Osteoblast (primary cell): ENCODE measurements at regions not wholly inside any gene's neighbourhood (a gene's known extent, or its start where the extent isn't known, plus 50 kb on each side); places are given as distances from the start of the nearest gene placed in this dataset.

Experiments used
- DNase-seq: peaks from one replicate; pipeline ENCODE4 v3.0.0; 2011; ENCODE audit warnings: low spot score, mixed read lengths; ENCODE audit not compliant: insufficient read length; ENCODE audit errors: missing footprints
- H2AFZ ChIP-seq: 2 replicates; pipeline ENCODE4 v1.6.0; 2011; ENCODE audit warnings: mild to moderate bottlenecking, low read length
- H3K27ac ChIP-seq: 2 replicates; pipeline ENCODE4 v1.5.1; 2011; ENCODE audit warnings: mild to moderate bottlenecking, low read depth, low read length, moderate library complexity
- H3K27me3 ChIP-seq: 2 replicates; pipeline ENCODE4 v1.6.0; 2012; ENCODE audit warnings: mild to moderate bottlenecking, control low read depth, inconsistent platforms, low read length, moderate library complexity; ENCODE audit not compliant: insufficient read depth
- H3K36me3 ChIP-seq: 2 replicates; pipeline ENCODE4 v1.5.1; 2011; ENCODE audit warnings: mild to moderate bottlenecking, low read length, control low read depth, moderate library complexity; ENCODE audit not compliant: insufficient read depth
- H3K4me1 ChIP-seq: 2 replicates; pipeline ENCODE4 v1.5.1; 2011; ENCODE audit warnings: mild to moderate bottlenecking, low read length, control low read depth, moderate library complexity; ENCODE audit not compliant: insufficient read depth
- H3K4me2 ChIP-seq: 2 replicates; pipeline ENCODE4 v1.6.0; 2011; ENCODE audit warnings: mild to moderate bottlenecking, low read length; ENCODE audit not compliant: insufficient read depth
- H3K4me3 ChIP-seq: fragments of 200-600 bp; sonication (generic); 3 replicates; pipeline ENCODE4 v1.5.1; 2012; ENCODE audit warnings: mild to moderate bottlenecking, low read length, inconsistent platforms; ENCODE audit not compliant: insufficient read depth
- H3K79me2 ChIP-seq: 2 replicates; pipeline ENCODE4 v1.6.0; 2012; ENCODE audit warnings: mild to moderate bottlenecking, low read length, control low read depth, inconsistent platforms; ENCODE audit not compliant: insufficient read depth
- H3K9me3 ChIP-seq: 2 replicates; pipeline ENCODE4 v1.5.1; 2011; ENCODE audit warnings: low read depth, low read length, control low read depth
- H4K20me1 ChIP-seq: 2 replicates; pipeline ENCODE4 v1.6.0; 2012; ENCODE audit warnings: mild to moderate bottlenecking, low read length, control low read depth; ENCODE audit not compliant: insufficient read depth
- CTCF ChIP-seq: IDR thresholded peaks from 2 replicates; pipeline ENCODE4 v1.5.1; 2011; ENCODE audit warnings: mild to moderate bottlenecking, low read depth, low read length, moderate library complexity; ENCODE audit errors: extremely low read depth

- H2AFZ ChIP-seq, result no peak overlapping the region
- peaks cover 8% of the 10 kb centered on the region for H3K4me1 ChIP-seq
- no peaks in the 10 kb centered on the region for H3K36me3 ChIP-seq
- no peak for DNase-seq
- no peaks in the 10 kb centered on the region for H3K79me2 ChIP-seq
- no peak overlapping the region for H3K4me3 ChIP-seq
- H3K9me3 ChIP-seq, result no peaks in the 10 kb centered on the region
- TF ChIP-seq CTCF, result no peak
- H3K27ac ChIP-seq, result no peak overlapping the region
- no peaks in the 10 kb centered on the region for H4K20me1 ChIP-seq
- no peaks in the 10 kb centered on the region for H3K27me3 ChIP-seq
- no peak overlapping the region for H3K4me2 ChIP-seq
These were observed 122.8 kb upstream of the SH3BP4 start for GRCh38 chr2:234829074-234829455.

- Histone ChIP-seq H3K36me3 (no peaks in the 10 kb centered on the region), H3K9me3 (no peaks in the 10 kb centered on the region), H2AFZ (no peak overlapping the region), H4K20me1 (no peaks in the 10 kb centered on the region), H3K4me2 (no peak overlapping the region), H3K4me3 (no peak overlapping the region), H3K79me2 (no peaks in the 10 kb centered on the region), H3K27ac (no peak overlapping the region), H3K27me3 (no peaks in the 10 kb centered on the region), H3K4me1 (peaks cover 13% of the 10 kb centered on the region)
- TF ChIP-seq CTCF, result no peak
- no peak for DNase-seq
These were observed 123.3 kb upstream of the SH3BP4 start for GRCh38 chr2:234828382-234829073.

DNA sequence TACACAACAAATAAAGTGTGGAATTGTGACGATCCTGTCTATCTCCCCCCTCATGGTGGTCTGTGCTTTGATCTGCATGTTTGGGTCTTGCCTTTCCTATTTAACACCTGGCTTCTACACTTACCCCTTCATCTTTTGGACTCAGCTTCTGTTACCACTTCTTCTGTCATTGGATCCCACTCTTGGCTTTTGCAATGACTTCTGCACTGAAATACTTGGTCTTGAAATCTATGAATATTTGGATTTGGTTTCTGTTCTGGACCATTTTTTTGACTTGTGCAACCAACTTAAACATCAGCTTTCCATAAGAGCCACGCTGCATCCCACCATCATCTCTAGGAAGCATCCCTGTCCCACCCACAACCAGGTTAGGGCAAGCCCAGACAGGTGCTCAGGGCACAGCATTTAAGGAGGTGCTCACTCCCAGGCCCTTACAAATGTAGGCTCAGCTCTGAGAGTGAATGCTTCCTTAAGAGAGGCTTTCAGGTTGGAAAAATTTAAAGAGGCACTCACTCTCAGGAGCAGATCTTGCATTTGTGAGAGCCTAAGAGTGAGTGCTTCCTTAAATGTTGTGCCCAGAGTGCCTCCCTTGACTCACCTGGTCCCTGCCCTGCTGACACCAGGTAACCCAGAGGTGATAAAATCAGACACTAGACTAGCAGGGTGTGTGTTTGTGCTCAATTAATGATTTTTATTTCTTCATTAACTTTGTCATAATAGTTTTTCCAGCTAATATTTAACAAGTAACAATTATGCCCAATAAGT, 124.5 kb upstream of the SH3BP4 start:
- H3K9me3 ChIP-seq, result no peaks in the 10 kb centered on the region
- H3K4me2 ChIP-seq, result no peak overlapping the region
- no peaks in the 10 kb centered on the region for H3K27me3 ChIP-seq
- H3K36me3 ChIP-seq, result no peaks in the 10 kb centered on the region
- H3K4me1 ChIP-seq, result peaks cover 24% of the 10 kb centered on the region
- TF ChIP-seq CTCF, result no peak
- DNase-seq, result no peak
- H2AFZ ChIP-seq, result no peak overlapping the region
- H3K27ac ChIP-seq, result no peak overlapping the region
- no peaks in the 10 kb centered on the region for H3K79me2 ChIP-seq
- H4K20me1 ChIP-seq, result no peaks in the 10 kb centered on the region
- H3K4me3 ChIP-seq, result no peak overlapping the region

DNA sequence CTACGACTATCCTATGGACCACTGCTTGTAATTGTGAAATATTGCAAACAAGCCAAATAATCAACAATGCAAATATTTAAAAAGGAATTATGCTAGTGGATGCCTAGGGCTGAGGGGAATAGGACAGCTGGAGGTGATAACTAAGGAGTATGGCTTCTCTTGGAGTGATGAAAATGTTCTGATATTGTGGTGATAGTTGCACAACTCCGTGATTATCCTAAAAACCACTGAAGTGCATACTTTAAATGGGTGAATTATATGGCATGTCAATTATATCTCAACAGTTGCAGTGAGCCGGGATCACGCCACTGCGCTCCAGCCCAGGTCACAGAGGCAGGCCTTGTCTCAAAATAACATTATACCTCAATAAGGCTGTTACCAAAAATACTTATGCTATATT, 125.1 kb upstream of the SH3BP4 start:
- Histone ChIP-seq H3K4me2 (no peak overlapping the region), H3K27ac (no peak overlapping the region), H3K27me3 (no peaks in the 10 kb centered on the region), H3K79me2 (no peaks in the 10 kb centered on the region), H3K36me3 (no peaks in the 10 kb centered on the region), H2AFZ (no peak overlapping the region), H4K20me1 (no peaks in the 10 kb centered on the region), H3K4me1 (peaks cover 24% of the 10 kb centered on the region), H3K4me3 (no peak overlapping the region), H3K9me3 (no peaks in the 10 kb centered on the region)
- no peak for DNase-seq
- no peak for TF ChIP-seq CTCF
